Psoas muscle (tissue), 7 donors: ENCODE measurements at regions not wholly inside any gene's neighbourhood (a gene's known extent, or its start where the extent isn't known, plus 50 kb on each side); places are given as distances from the start of the nearest gene placed in this dataset.

Experiments used
- ATAC-seq, 4 donors: fragments of 200-7000 bp; cut with Tn5 transposase; one replicate each; pipeline ENCODE4 v1.9.1; 2020; ENCODE audit warnings: moderate library complexity in 3 of 4, mild to moderate bottlenecking in 2 of 4
- DNase-seq, 2 donors: peaks; one replicate each; pipeline ENCODE4 v3.0.0-alpha.2; 2020
- H3K27ac ChIP-seq: fragments of 200-600 bp; one replicate; pipeline ENCODE4 v1.8.0; 2022
- H3K27me3 ChIP-seq, 3 donors: fragments of 200-600 bp in 1 of 3; one replicate each; pipeline versions ENCODE4 v1.6.1 to v1.8.0; 2013 to 2022; ENCODE audit warnings: low read length in 2 of 3, mild to moderate bottlenecking in 2 of 3, moderate library complexity in 1 of 3; ENCODE audit not compliant: insufficient read depth in 3 of 3
- H3K36me3 ChIP-seq, 2 donors: fragments of 200-600 bp in 1 of 2; one replicate each; pipeline versions ENCODE4 v1.6.1 to v1.8.0; 2013 to 2022; ENCODE audit warnings: low read depth in 1 of 2, mild to moderate bottlenecking in 1 of 2, moderate library complexity in 1 of 2; ENCODE audit not compliant: insufficient read depth in 1 of 2
- H3K4me1 ChIP-seq: fragments of 200-600 bp; one replicate; pipeline ENCODE4 v1.8.0; 2022
- H3K4me3 ChIP-seq: fragments of 200-600 bp; one replicate; pipeline ENCODE4 v1.8.0; 2022; ENCODE audit warnings: mild to moderate bottlenecking
- H3K9me3 ChIP-seq: fragments of 200-600 bp; one replicate; pipeline ENCODE4 v1.8.0; 2022
- WGBS, 3 donors: extraction: QIAGEN DNeasy Blood & Tissue Kit; methylation state at CpG; one replicate each; pipeline versions ENCODE4 v1.1.6 to v1.1.7; 2013; 5-methylcytosine and 5-hydroxymethylcytosine counted together
- intact Hi-C, 2 donors: fragments of 100-400 bp; cut with DNase I; formaldehyde crosslinking; loops; one replicate each; pipeline versions ENCODE4 v1.11.0 to v1.14.2; 2022
- TF ChIP-seq, protein P1 (sequence below): fragments of 200-600 bp; IDR thresholded peaks from one replicate; pipeline ENCODE4 v1.8.0; 2022; ENCODE audit warnings: antibody characterized with exemption
- donor health status: healthy with polysubstance abuse.
- donor health status: DM: no; HTN: no; CAD: no; lungs with moderate emphysema.
- donor health status: Bipolar disorder and iron deficiency.
- donor health status: healthy.
- donor health status: DM: yes; HTN: yes; CAD: no.
- donor health status: DM: no; HTN: no; CAD: no.
- donor health status: DM: yes; HTN: yes; CAD: no.

- no peak for DNase-seq
- WGBS, 3 donors = 92 to 97% (median 95%) methylated on average over 1 of the region's 1 CpG
- intact Hi-C loops = no loop called here
- Histone ChIP-seq H3K27me3 (no peaks in the 10 kb centered on the region), H3K36me3 (no peaks in the 10 kb centered on the region), H3K27ac (no peak overlapping the region), H3K4me1 (no peaks in the 10 kb centered on the region), H3K9me3 (no peaks in the 10 kb centered on the region), H3K4me3 (no peak overlapping the region)
- no peak for ATAC-seq
- TF ChIP-seq, protein P1, sequence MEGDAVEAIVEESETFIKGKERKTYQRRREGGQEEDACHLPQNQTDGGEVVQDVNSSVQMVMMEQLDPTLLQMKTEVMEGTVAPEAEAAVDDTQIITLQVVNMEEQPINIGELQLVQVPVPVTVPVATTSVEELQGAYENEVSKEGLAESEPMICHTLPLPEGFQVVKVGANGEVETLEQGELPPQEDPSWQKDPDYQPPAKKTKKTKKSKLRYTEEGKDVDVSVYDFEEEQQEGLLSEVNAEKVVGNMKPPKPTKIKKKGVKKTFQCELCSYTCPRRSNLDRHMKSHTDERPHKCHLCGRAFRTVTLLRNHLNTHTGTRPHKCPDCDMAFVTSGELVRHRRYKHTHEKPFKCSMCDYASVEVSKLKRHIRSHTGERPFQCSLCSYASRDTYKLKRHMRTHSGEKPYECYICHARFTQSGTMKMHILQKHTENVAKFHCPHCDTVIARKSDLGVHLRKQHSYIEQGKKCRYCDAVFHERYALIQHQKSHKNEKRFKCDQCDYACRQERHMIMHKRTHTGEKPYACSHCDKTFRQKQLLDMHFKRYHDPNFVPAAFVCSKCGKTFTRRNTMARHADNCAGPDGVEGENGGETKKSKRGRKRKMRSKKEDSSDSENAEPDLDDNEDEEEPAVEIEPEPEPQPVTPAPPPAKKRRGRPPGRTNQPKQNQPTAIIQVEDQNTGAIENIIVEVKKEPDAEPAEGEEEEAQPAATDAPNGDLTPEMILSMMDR = no peak
These were observed 997.8 kb downstream of the ARAP2 start for GRCh38 chr4:35246493-35246892.

DNA sequence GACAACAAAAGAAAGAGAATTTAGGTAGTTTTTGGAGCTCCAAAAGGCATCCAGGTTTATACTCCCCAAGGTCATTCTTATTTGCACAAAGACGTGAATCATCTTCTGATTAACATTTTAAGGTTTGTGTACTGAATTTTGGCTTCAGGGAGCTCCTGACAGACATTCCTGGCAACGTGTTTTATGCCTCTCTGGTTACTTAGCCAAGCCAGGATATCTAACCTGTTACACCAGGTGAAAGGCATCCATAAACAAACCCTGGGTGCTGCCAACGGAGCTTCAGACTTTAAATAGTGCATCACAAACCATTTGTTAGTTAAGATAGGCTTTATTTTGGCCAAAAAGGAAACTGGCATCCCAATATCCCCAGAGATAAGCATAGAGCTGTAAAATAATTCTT, 997.3 kb downstream of the ARAP2 start:
- intact Hi-C loops = no loop called here
- no peaks in the 10 kb centered on the region for H3K4me1 ChIP-seq
- TF ChIP-seq, protein P1 = no peak
- no peak for DNase-seq
- no peaks in the 10 kb centered on the region for H3K9me3 ChIP-seq
- no peak overlapping the region for H3K27ac ChIP-seq
- no peak for ATAC-seq
- H3K4me3 ChIP-seq = no peak overlapping the region
- 11 to 17% (median 11%) methylated on average over 3 of the region's 3 CpGs for WGBS, 3 donors
- H3K27me3 ChIP-seq = no peaks in the 10 kb centered on the region
- H3K36me3 ChIP-seq = no peaks in the 10 kb centered on the region

DNA sequence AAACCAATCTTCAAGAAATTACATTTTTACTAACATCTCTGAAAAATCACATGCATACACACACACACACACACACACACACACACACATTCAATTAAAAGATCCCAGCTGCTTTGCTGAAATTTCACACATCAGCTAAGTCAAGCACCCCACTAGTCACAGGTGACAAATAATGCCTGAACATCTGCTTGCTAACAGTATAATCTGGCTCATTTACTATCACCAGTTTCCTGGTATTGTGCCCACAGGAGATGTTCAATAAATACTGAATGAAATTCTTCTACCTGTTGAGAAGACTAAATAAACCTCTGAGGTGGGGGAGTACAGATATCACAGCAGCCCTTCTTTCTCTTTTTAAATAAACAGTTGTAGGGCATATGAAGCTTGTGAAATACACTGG, 994.0 kb downstream of the ARAP2 start:
- no peak overlapping the region for H3K4me3 ChIP-seq
- no peak overlapping the region for H3K27ac ChIP-seq
- H3K27me3 ChIP-seq = no peaks in the 10 kb centered on the region
- ATAC-seq = no peak
- DNase-seq = no peak
- TF ChIP-seq, protein P1 = no peak
- no peaks in the 10 kb centered on the region for H3K9me3 ChIP-seq
- no peaks in the 10 kb centered on the region for H3K4me1 ChIP-seq
- intact Hi-C loops = no loop called here
- H3K36me3 ChIP-seq = no peaks in the 10 kb centered on the region

DNA sequence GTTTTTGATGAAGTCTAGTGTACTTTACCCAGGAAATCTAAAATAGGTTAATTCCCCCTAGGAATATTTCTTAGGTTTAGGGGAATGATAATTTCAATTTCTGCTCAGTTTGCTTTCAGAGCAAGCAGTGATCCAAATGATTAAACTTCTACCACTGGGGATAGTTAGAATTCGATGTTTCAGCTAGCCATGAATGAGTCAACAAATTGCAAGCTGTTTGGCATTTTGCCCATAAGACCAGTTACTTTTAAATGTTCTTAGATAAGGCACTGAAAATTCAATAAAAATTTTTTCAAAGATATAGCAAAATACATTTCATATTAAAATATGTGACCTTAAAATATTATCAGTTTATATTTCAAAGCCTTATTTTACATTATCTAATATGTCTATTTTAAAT, 993.6 kb downstream of the ARAP2 start:
- Histone ChIP-seq H3K4me1 (no peaks in the 10 kb centered on the region), H3K4me3 (no peak overlapping the region), H3K9me3 (no peaks in the 10 kb centered on the region), H3K36me3 (no peaks in the 10 kb centered on the region), H3K27ac (no peak overlapping the region), H3K27me3 (no peaks in the 10 kb centered on the region)
- 20 to 44% (median 35%) methylated on average over 1 of the region's 1 CpG for WGBS, 3 donors
- DNase-seq (no peak), ATAC-seq (no peak)
- TF ChIP-seq, protein P1 = no peak
- intact Hi-C loops = no loop called here

DNA sequence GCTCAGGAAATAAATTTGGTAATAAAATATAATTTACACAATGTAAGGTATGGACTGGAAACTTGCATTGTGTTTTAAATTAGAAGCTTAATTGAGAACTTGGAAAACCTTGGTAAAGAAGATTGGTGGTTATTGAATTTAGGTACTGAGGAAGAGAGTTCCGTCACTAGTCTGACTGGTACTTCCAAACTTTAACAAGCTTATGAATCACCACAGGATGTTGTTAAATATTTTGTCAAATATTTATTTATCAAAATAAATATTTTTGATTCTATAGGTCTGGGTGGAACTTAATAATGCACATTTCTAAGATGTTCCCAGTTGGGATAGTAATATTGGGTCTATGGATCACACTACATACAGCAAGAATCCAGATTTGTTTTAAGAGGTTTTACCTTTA, 992.2 kb downstream of the ARAP2 start:
- no peaks in the 10 kb centered on the region for H3K27me3 ChIP-seq
- H3K4me1 ChIP-seq = no peaks in the 10 kb centered on the region
- no peak overlapping the region for H3K27ac ChIP-seq
- DNase-seq = no peak
- no peak for ATAC-seq
- H3K4me3 ChIP-seq = no peak overlapping the region
- intact Hi-C loops = no loop called here
- TF ChIP-seq, protein P1 = no peak
- H3K36me3 ChIP-seq = no peaks in the 10 kb centered on the region
- H3K9me3 ChIP-seq = no peaks in the 10 kb centered on the region
- WGBS, 3 donors = 93 to 96% (median 95%) methylated on average over 1 of the region's 1 CpG
